ENCODE measurements at regions not wholly inside any gene's neighbourhood (a gene's known extent, or its start where the extent isn't known, plus 50 kb on each side); places are given as distances from the start of the nearest gene placed in this dataset.

DNA sequence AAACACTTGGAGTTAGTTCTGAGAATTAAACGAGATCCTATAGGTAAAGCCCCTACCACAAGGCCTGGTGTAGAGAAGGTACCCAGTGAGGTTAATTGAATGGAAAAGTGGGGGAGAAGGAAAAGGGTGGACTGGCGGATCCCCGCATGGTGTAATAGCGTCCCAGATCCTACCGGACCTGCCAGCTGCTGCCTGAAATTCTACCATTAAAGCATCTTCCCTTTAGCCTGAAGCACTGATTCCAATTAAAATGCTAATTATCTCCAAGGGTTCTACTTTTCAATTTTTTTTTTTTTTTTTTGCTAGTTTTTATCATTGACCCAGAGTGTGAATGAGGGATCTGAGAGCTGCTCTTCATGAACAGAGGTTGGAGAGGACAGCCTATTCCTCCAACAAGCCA, 237.9 kb downstream of the TLE3 start:
- Mint-ChIP-seq H3K27me3 (ENCODE audit: low read depth) (peaks cover 59% of the 10 kb centered on the region), H3K4me1 (peaks cover 41% of the 10 kb centered on the region)

DNA sequence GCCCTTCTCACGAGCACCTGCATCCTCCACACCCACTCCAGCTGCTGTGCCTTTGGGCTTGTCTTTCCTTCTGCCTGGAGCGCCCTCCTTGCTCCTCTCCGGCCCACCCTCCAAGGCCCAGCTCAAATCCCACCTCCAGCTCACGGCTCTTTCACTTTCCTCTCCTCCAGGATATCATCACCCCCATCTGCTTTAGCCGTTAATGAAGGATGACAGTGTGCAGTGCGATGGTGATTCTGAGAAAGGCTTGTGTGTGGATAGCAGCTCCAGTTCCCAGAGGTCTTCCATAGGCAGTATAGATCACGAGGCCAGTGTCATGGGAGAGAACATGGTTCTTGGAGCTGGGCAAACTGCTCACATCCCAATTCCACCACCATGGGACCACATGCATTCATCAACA, 237.4 kb downstream of the TLE3 start:
- Mint-ChIP-seq H3K4me3 (no peak overlapping the region), H3K27ac (ENCODE audit: unreplicated experiment) (no peak overlapping the region), H3K4me1 (peaks cover 37% of the 10 kb centered on the region), H3K27me3 (ENCODE audit: low read depth) (peaks cover 55% of the 10 kb centered on the region), H3K9me3 (no peaks in the 10 kb centered on the region), H3K36me3 (ENCODE audit: low read depth) (no peaks in the 10 kb centered on the region)
- TF ChIP-seq, protein P1, sequence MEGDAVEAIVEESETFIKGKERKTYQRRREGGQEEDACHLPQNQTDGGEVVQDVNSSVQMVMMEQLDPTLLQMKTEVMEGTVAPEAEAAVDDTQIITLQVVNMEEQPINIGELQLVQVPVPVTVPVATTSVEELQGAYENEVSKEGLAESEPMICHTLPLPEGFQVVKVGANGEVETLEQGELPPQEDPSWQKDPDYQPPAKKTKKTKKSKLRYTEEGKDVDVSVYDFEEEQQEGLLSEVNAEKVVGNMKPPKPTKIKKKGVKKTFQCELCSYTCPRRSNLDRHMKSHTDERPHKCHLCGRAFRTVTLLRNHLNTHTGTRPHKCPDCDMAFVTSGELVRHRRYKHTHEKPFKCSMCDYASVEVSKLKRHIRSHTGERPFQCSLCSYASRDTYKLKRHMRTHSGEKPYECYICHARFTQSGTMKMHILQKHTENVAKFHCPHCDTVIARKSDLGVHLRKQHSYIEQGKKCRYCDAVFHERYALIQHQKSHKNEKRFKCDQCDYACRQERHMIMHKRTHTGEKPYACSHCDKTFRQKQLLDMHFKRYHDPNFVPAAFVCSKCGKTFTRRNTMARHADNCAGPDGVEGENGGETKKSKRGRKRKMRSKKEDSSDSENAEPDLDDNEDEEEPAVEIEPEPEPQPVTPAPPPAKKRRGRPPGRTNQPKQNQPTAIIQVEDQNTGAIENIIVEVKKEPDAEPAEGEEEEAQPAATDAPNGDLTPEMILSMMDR (conservative IDR thresholded peaks at IDR 0.05): no peak
- DNase-seq (ENCODE audit: low read depth, low spot score): no peak

More for the DNA sequence above, 237.9 kb downstream of the TLE3 start:
- Mint-ChIP-seq H3K9me3 (no peaks in the 10 kb centered on the region), H3K4me3 (no peak overlapping the region), H3K27ac (ENCODE audit: unreplicated experiment) (no peak overlapping the region), H3K36me3 (ENCODE audit: low read depth) (no peaks in the 10 kb centered on the region)
- TF ChIP-seq, protein P1 (conservative IDR thresholded peaks at IDR 0.05): no peak
- DNase-seq (ENCODE audit: low read depth, low spot score): no peak

DNA sequence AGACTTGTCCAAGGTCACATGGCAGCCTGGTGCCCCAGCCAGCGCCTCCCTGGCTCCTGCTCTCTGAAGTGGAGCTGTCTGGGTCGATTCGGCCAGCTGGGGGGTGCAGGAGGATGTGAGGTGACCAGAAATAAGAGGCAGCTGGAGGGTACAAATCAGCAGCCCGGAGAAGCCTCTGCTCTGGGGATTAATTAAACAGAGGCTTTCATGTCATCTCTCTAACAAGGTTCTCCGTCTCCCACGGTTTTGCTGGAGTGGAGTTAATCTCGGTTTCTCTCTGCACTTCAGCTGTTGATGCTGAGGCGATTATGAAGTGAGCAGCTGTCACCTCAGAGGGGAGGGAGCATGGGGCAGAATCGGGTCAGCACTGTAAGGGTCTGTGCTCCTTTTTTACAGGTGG, 236.8 kb downstream of the TLE3 start:
- TF ChIP-seq, protein P1 (conservative IDR thresholded peaks at IDR 0.05): no peak

DNA sequence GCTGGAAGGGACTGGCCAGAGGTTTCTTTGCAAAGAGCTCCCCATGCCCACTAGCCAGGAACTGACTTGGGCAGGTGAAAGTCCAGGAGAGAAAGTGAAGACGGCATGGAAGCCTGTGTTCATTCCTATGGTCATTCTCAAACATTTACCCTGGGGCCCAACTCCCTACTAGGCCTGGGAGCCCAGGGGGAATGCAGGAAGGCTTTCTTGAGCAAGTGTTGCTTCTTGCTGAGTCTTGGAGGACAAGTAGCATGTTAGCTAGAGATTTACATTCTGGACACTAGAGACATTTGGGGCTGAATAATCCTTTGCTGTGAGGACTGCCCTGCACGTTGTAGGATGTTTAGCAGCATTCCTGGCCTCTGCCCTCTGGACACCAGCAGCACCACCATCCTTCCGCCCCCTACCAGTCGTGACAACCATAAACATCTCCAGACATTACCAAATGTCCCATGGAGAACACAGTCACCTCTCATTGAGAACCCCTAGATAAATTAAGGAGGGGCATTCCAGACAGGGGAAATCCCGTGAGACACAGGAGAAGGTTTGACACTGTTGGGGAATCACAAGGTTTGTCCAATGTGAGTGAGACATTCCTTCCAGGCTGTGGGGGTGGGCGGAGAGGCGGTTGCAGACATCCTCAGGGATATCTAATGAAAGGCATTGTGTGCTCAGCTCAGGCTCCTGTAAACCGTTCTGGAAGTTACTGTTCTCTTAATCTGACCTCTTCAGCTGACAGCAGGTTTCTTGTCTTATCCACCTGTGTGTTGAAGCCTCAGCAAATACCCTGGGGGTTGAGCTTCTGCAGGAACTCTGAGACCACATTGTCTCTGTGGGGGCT, 236.2 kb downstream of the TLE3 start:
- Mint-ChIP-seq H3K4me1 (peaks cover 26% of the 10 kb centered on the region), H3K36me3 (ENCODE audit: low read depth) (no peaks in the 10 kb centered on the region), H3K4me3 (no peak overlapping the region), H3K9me3 (no peaks in the 10 kb centered on the region), H3K27ac (ENCODE audit: unreplicated experiment) (no peak overlapping the region), H3K27me3 (ENCODE audit: low read depth) (peaks cover 42% of the 10 kb centered on the region)
- TF ChIP-seq, protein P1 (conservative IDR thresholded peaks at IDR 0.05): no peak
- no peak for DNase-seq (ENCODE audit: low read depth, low spot score)

More for the DNA sequence above, 236.8 kb downstream of the TLE3 start:
- Mint-ChIP-seq H3K9me3 (no peaks in the 10 kb centered on the region), H3K4me1 (peaks cover 31% of the 10 kb centered on the region), H3K27me3 (ENCODE audit: low read depth) (peaks cover 49% of the 10 kb centered on the region), H3K36me3 (ENCODE audit: low read depth) (no peaks in the 10 kb centered on the region), H3K27ac (ENCODE audit: unreplicated experiment) (no peak overlapping the region), H3K4me3 (no peak overlapping the region)
- DNase-seq (ENCODE audit: low read depth, low spot score): no peak

DNA sequence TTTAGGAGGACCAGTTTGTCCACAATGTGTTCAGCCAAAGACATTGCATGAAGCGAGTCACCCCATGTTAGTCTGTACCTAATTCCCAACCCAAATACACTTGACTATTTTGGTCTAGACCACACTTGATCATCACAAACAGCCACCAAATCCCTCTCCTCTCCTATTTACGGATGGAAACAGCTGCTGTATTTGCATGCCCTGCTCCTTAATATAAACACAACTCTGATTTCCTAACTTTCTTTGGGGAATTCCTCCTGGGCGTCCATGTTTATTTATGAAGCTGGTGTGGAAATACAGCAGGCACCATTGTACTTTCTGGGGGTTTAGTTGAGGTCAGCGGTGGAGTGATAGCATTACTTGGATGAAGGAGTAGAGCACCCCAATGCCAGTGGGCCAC, 235.2 kb downstream of the TLE3 start:
- H3K4me1 Mint-ChIP-seq: peaks cover 18% of the 10 kb centered on the region
- no peak overlapping the region for H3K4me3 Mint-ChIP-seq

More for the DNA sequence above, 235.2 kb downstream of the TLE3 start:
- H3K27me3 Mint-ChIP-seq (ENCODE audit: low read depth): peaks cover 38% of the 10 kb centered on the region
- TF ChIP-seq, protein P1 (conservative IDR thresholded peaks at IDR 0.05): no peak
- peaks cover 4% of the 10 kb centered on the region for H3K9me3 Mint-ChIP-seq
- no peak overlapping the region for H3K27ac Mint-ChIP-seq (ENCODE audit: unreplicated experiment)
- H3K36me3 Mint-ChIP-seq (ENCODE audit: low read depth): no peaks in the 10 kb centered on the region
- no peak for DNase-seq (ENCODE audit: low read depth, low spot score)
